Panc1 (cell line): ENCODE measurements at regions not wholly inside any gene's neighbourhood (a gene's known extent, or its start where the extent isn't known, plus 50 kb on each side); places are given as distances from the start of the nearest gene placed in this dataset.

Source experiments
- ATAC-seq: fragments of 200-7000 bp; cut with Tn5 transposase; 2 replicates; pipeline ENCODE4 v1.9.1; 2020; ENCODE audit warnings: mild to moderate bottlenecking, moderate library complexity
- BruUV-seq: library from RNA; stranded (reverse); fragments of 400-500 nt; replicated peaks from 2 replicates; lab custom pipeline; 2021; lab: Mats Ljungman, UMichigan
- CTCF ChIA-PET: fragments of 300-600 bp; sonication (Branson Sonifier 250); formaldehyde crosslinking; loops from one replicate; lab custom pipeline; 2022; ENCODE audit warnings: antibody characterized with exemption; lab: Charles Lee
- POLR2A ChIA-PET: fragments of 300-600 bp; sonication (Branson Sonifier 250); formaldehyde crosslinking; loops from one replicate; lab custom pipeline; 2022; ENCODE audit warnings: antibody characterized with exemption; lab: Charles Lee
- DNase-seq: peaks from one replicate; pipeline ENCODE4 v3.0.0-alpha.2; 2010; ENCODE audit warnings: low read depth, low spot score
- H3K27ac ChIP-seq: 2 replicates; pipeline ENCODE4 v1.5.1; 2011; ENCODE audit warnings: mild to moderate bottlenecking, low read length, inconsistent platforms
- H3K27me3 ChIP-seq: fragments of 200-500 bp; sonication (Bioruptor generic); 2 replicates; pipeline ENCODE4 v1.6.0; 2014; ENCODE audit warnings: low read length, inconsistent platforms; ENCODE audit not compliant: control insufficient read depth, insufficient read depth
- H3K36me3 ChIP-seq: fragments of 200-500 bp; sonication (Bioruptor generic); 2 replicates; pipeline ENCODE4 v1.5.1; 2014; ENCODE audit warnings: inconsistent platforms, mild to moderate bottlenecking, low read length, moderate library complexity; ENCODE audit not compliant: control insufficient read depth, insufficient read depth
- H3K4me1 ChIP-seq: 2 replicates; pipeline ENCODE4 v1.5.1; 2011; ENCODE audit warnings: inconsistent platforms, mild to moderate bottlenecking, low read length, moderate library complexity; ENCODE audit not compliant: control insufficient read depth, insufficient read depth
- H3K4me3 ChIP-seq, 2 experiments: 2 replicates each; pipeline ENCODE4 v1.5.1; 2011 to 2012; ENCODE audit warnings: low read depth in 2 of 2, low read length in 2 of 2, mild to moderate bottlenecking in 2 of 2, inconsistent platforms in 1 of 2, moderate library complexity in 1 of 2
- H3K9me3 ChIP-seq: fragments of 200-500 bp; sonication (Bioruptor generic); 2 replicates; pipeline ENCODE4 v1.5.1; 2014; ENCODE audit warnings: low read depth, mild to moderate bottlenecking, inconsistent platforms, low read length, moderate library complexity; ENCODE audit not compliant: control insufficient read depth, insufficient read depth
- CTCF ChIP-seq: fragments of 450-650 bp; IDR thresholded peaks from 2 replicates; pipeline ENCODE4 v1.5.1; 2017; ENCODE audit warnings: mild to moderate bottlenecking
- POLR2AphosphoS5 ChIP-seq: IDR thresholded peaks from 2 replicates; pipeline ENCODE4 v1.6.1; 2012; ENCODE audit warnings: mild to moderate bottlenecking, low read depth, low read length, moderate library complexity
- REST ChIP-seq, 2 experiments: IDR thresholded peaks; 2 replicates each; pipeline ENCODE4 v1.6.1; 2011 to 2012; ENCODE audit warnings: low read depth in 2 of 2, control low read depth in 1 of 2, low read length in 1 of 2, mild to moderate bottlenecking in 1 of 2, moderate library complexity in 1 of 2; ENCODE audit not compliant: insufficient read depth in 1 of 2
- SIN3A ChIP-seq: IDR thresholded peaks from 2 replicates; pipeline ENCODE4 v1.6.1; 2012; ENCODE audit warnings: low read depth, mild to moderate bottlenecking, low read length, moderate library complexity, borderline replicate concordance; ENCODE audit not compliant: insufficient read depth
- TCF7L2 ChIP-seq: IDR thresholded peaks from 2 replicates; pipeline ENCODE4 v1.6.1; 2011; ENCODE audit warnings: mild to moderate bottlenecking, low read depth, low read length, inconsistent platforms
- in situ Hi-C: cut with HindIII; loops from 2 replicates; pipeline ENCODE4 v1.10.0; 2016; ENCODE audit warnings: low sequenced_read_pairs, low pct_unique_long_range_greater_than_20kb
- intact Hi-C: fragments of 100-400 bp; cut with micrococcal nuclease; formaldehyde crosslinking; loops from one replicate; pipeline ENCODE4 v1.10.0; 2022; ENCODE audit not compliant: unreplicated experiment

- intact Hi-C loops (no loop called here), in situ Hi-C loops (no loop called here)
- ChIA-PET CTCF (no interaction called here), POLR2A (no interaction called here)
- Histone ChIP-seq H3K4me3 (no peak overlapping the region), H3K4me1 (no peaks in the 10 kb centered on the region), H3K27me3 (peaks cover 17% of the 10 kb centered on the region), H3K9me3 (no peaks in the 10 kb centered on the region), H3K36me3 (no peaks in the 10 kb centered on the region), H3K27ac (no peak overlapping the region)
- ATAC-seq (no peak), DNase-seq (no peak)
- TF ChIP-seq SIN3A (no peak), CTCF (no peak), REST (IDR thresholded peaks at IDR 0.05; ENCODE audit: insufficient read depth in 1 of 2, low read depth in 2 of 2, low read length in 1 of 2) (no peak), TCF7L2 (no peak), POLR2AphosphoS5 (no peak)
- no TSS peak for BruUV-seq
Measured at GRCh38 chr6:169944415-169944814, 193.0 kb downstream of the ERMARD start.

- TF ChIP-seq TCF7L2 (no peak), CTCF (no peak), SIN3A (no peak), POLR2AphosphoS5 (no peak), REST (IDR thresholded peaks at IDR 0.05; ENCODE audit: insufficient read depth in 1 of 2, low read depth in 2 of 2, low read length in 1 of 2) (no peak)
- no peaks in the 10 kb centered on the region for H3K9me3 ChIP-seq
- intact Hi-C loops (no loop called here), in situ Hi-C loops (no loop called here)
- POLR2A ChIA-PET, result no interaction called here
- H3K4me1 ChIP-seq, result no peaks in the 10 kb centered on the region
- no peak overlapping the region for H3K27ac ChIP-seq
- DNase-seq (no peak), ATAC-seq (no peak)
- no peaks in the 10 kb centered on the region for H3K36me3 ChIP-seq
- no TSS peak for BruUV-seq
- CTCF ChIA-PET, result no interaction called here
- H3K27me3 ChIP-seq, result peaks cover 16% of the 10 kb centered on the region
- no peak overlapping the region for H3K4me3 ChIP-seq
Measured at GRCh38 chr6:169944061-169944337, 192.6 kb downstream of the ERMARD start.
